PC-3 (cell line): ENCODE measurements at regions not wholly inside any gene's neighbourhood (a gene's known extent, or its start where the extent isn't known, plus 50 kb on each side); places are given as distances from the start of the nearest gene placed in this dataset.

Source experiments
- ATAC-seq: fragments of 200-7000 bp; cut with Tn5 transposase; 2 replicates; pipeline ENCODE4 v1.9.1; 2020; ENCODE audit warnings: mild to moderate bottlenecking, moderate library complexity
- BruUV-seq: library from RNA; stranded (reverse); fragments of 400-500 nt; replicated peaks from 2 replicates; lab custom pipeline; 2021; lab: Mats Ljungman, UMichigan
- CTCF ChIA-PET: fragments of 300-600 bp; sonication (Branson Sonifier 250); formaldehyde crosslinking; loops from one replicate; lab custom pipeline; 2022; ENCODE audit warnings: antibody characterized with exemption; lab: Charles Lee
- POLR2A ChIA-PET: fragments of 300-600 bp; sonication (Branson Sonifier 250); formaldehyde crosslinking; loops from one replicate; lab custom pipeline; 2022; ENCODE audit warnings: antibody characterized with exemption; ENCODE audit not compliant: unreplicated experiment; lab: Charles Lee
- DNase-seq: peaks from one replicate; pipeline ENCODE4 v3.0.0-alpha.2; 2015
- H2AFZ ChIP-seq: fragments of 300-600 bp; sonication (generic); 2 replicates; pipeline ENCODE4 v1.6.0; 2016; ENCODE audit warnings: antibody characterized with exemption, low read length
- H3F3A ChIP-seq: fragments of 300-600 bp; sonication (generic); one replicate; pipeline ENCODE4 v1.6.0; 2017; ENCODE audit warnings: antibody characterized with exemption, low read length, control low read depth, mild to moderate bottlenecking; ENCODE audit not compliant: unreplicated experiment
- H3K27ac ChIP-seq: fragments of 300-600 bp; sonication (generic); 2 replicates; pipeline ENCODE4 v1.5.1; 2016; ENCODE audit warnings: mild to moderate bottlenecking, low read length
- H3K27me3 ChIP-seq: fragments of 300-600 bp; sonication (generic); 2 replicates; pipeline ENCODE4 v1.6.1; 2016; ENCODE audit warnings: low read length, mixed read lengths
- H3K36me3 ChIP-seq: fragments of 300-600 bp; sonication (generic); 2 replicates; pipeline ENCODE4 v1.6.1; 2016; ENCODE audit warnings: low read depth, mixed run types, low read length, mixed read lengths
- H3K4me1 ChIP-seq: fragments of 300-600 bp; sonication (generic); 2 replicates; pipeline ENCODE4 v1.5.1; 2016; ENCODE audit warnings: low read length; ENCODE audit not compliant: insufficient read depth
- H3K4me2 ChIP-seq: fragments of 300-600 bp; sonication (generic); 2 replicates; pipeline ENCODE4 v1.6.0; 2016; ENCODE audit warnings: low read length
- H3K4me3 ChIP-seq: fragments of 300-600 bp; sonication (generic); 2 replicates; pipeline ENCODE4 v1.5.1; 2016; ENCODE audit warnings: mild to moderate bottlenecking, low read length, mixed read lengths
- H3K79me2 ChIP-seq: fragments of 300-600 bp; sonication (generic); 2 replicates; pipeline ENCODE4 v1.6.1; 2017; ENCODE audit warnings: low read length, mixed read lengths
- H3K9ac ChIP-seq: fragments of 300-600 bp; sonication (generic); 2 replicates; pipeline ENCODE4 v1.6.0; 2016; ENCODE audit warnings: mild to moderate bottlenecking, low read length
- H3K9me2 ChIP-seq: fragments of 300-600 bp; sonication (generic); replicated peaks from 2 replicates; pipeline ENCODE4 v1.6.1; 2016; ENCODE audit warnings: mixed run types, low read length, mixed read lengths
- H3K9me3 ChIP-seq: fragments of 300-600 bp; sonication (generic); 2 replicates; pipeline ENCODE4 v1.6.1; 2016; ENCODE audit warnings: low read length, mixed read lengths
- H4K20me1 ChIP-seq: fragments of 300-600 bp; sonication (generic); 2 replicates; pipeline ENCODE4 v1.6.1; 2016; ENCODE audit warnings: low read length, mixed read lengths
- CTCF ChIP-seq: fragments of 300-600 bp; sonication (generic); conservative IDR thresholded peaks from 2 replicates; pipeline ENCODE4 v1.5.1; 2017; ENCODE audit warnings: antibody characterized with exemption, low read depth, mild to moderate bottlenecking, low read length
- EZH2 ChIP-seq: fragments of 300-600 bp; sonication (generic); IDR thresholded peaks from one replicate; pipeline ENCODE4 v1.6.1; 2017; ENCODE audit warnings: antibody characterized with exemption, mild to moderate bottlenecking, low read length; ENCODE audit not compliant: unreplicated experiment
- EZH2phosphoT487 ChIP-seq: fragments of 300-600 bp; sonication (generic); IDR thresholded peaks from 2 replicates; pipeline ENCODE4 v1.6.1; 2018; ENCODE audit warnings: mild to moderate bottlenecking, antibody characterized with exemption, low read length, borderline replicate concordance
- intact Hi-C: fragments of 100-400 bp; cut with micrococcal nuclease; formaldehyde crosslinking; loops from 2 replicates; pipeline ENCODE4 v1.9.0; 2023

- no peak overlapping the region for H3K9ac ChIP-seq
- no peaks in the 10 kb centered on the region for H3K9me3 ChIP-seq
- ChIA-PET CTCF (no interaction called here), POLR2A (no interaction called here)
- H3K9me2 ChIP-seq, result no peaks in the 10 kb centered on the region
- DNase-seq (no peak), ATAC-seq (no peak)
- no peaks in the 10 kb centered on the region for H3K27me3 ChIP-seq
- intact Hi-C loops, result no loop called here
- no TSS peak for BruUV-seq
- no peaks in the 10 kb centered on the region for H3F3A ChIP-seq
- no peaks in the 10 kb centered on the region for H4K20me1 ChIP-seq
- TF ChIP-seq CTCF (no peak), EZH2phosphoT487 (no peak), EZH2 (no peak)
- no peaks in the 10 kb centered on the region for H3K4me1 ChIP-seq
- H3K27ac ChIP-seq, result no peak overlapping the region
- no peak overlapping the region for H3K4me3 ChIP-seq
- H3K79me2 ChIP-seq, result no peaks in the 10 kb centered on the region
- no peaks in the 10 kb centered on the region for H3K36me3 ChIP-seq
- no peak overlapping the region for H3K4me2 ChIP-seq
- 0 out of 2 replicates have a peak overlapping the region, but pooled peaks have one; percentile 21 for H2AFZ ChIP-seq
Observed at GRCh38 chr5:106195679-106196474, 1474.9 kb downstream of the EFNA5 start.

DNA sequence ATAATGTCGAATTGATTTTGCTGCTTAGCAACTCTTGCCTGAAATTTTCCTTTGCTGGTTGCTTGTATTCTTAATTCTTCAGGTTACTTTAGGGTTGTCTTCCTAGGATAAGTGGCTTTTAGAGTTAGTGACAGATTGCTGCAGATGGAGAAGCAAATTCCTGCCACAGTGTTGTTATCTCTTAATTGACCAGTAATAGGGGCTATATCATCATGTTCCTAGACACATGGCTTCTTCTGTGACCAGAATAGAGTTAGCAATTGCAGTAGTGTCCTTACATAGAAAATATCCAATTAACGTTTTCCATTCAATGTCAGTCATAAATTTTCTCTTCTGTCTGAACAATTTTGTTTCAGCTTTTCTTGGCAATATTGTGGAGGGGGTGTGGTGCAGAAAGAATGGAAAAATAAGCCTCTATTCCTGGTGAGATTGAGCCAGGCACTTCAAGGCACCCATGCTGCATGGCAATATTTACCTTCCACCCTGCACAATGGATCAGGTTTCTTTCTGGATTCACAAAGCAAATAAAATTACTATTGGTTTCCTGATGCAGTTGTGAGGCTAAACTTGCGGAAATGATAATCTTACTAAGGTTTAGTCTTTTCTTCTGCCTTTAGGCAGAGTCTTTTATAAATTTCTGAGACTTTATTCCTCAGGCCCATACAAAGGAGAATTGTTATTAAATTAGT lies 1481.5 kb downstream of the EFNA5 start:
- Histone ChIP-seq H3K36me3 (no peaks in the 10 kb centered on the region), H3K27ac (no peak overlapping the region), H3K27me3 (no peaks in the 10 kb centered on the region), H3K4me3 (no peak overlapping the region), H3K4me1 (peaks cover 10% of the 10 kb centered on the region), H3K9me3 (no peaks in the 10 kb centered on the region), H3K4me2 (no peak overlapping the region), H3K79me2 (no peaks in the 10 kb centered on the region), H3F3A (no peaks in the 10 kb centered on the region), H3K9ac (no peak overlapping the region), H3K9me2 (no peaks in the 10 kb centered on the region), H4K20me1 (no peaks in the 10 kb centered on the region), H2AFZ (no peak overlapping the region; the same call in 1 of the 2 replicates)
- ChIA-PET CTCF (no interaction called here), POLR2A (no interaction called here)
- BruUV-seq, result no TSS peak
- ATAC-seq, result peak; percentile 55
- intact Hi-C loops, result no loop called here
- TF ChIP-seq EZH2phosphoT487 (no peak), EZH2 (no peak), CTCF (no peak)
- DNase-seq, result peak; percentile 60

GRCh38 chr5:106185661-106186081 lies 1485.1 kb downstream of the EFNA5 start:
- Histone ChIP-seq H4K20me1 (no peaks in the 10 kb centered on the region), H3K27me3 (no peaks in the 10 kb centered on the region), H3F3A (no peaks in the 10 kb centered on the region), H3K27ac (no peak overlapping the region), H3K4me2 (no peak overlapping the region), H3K36me3 (no peaks in the 10 kb centered on the region), H3K4me3 (no peak overlapping the region), H3K79me2 (no peaks in the 10 kb centered on the region), H2AFZ (no peak overlapping the region), H3K9me3 (no peaks in the 10 kb centered on the region), H3K9ac (no peak overlapping the region), H3K4me1 (peaks cover 14% of the 10 kb centered on the region), H3K9me2 (no peaks in the 10 kb centered on the region)
- ATAC-seq, result no peak
- POLR2A ChIA-PET, result no interaction called here
- no peak for TF ChIP-seq EZH2phosphoT487
- no peak for TF ChIP-seq EZH2
- no TSS peak for BruUV-seq
- DNase-seq, result no peak
- intact Hi-C loops, result no loop called here
- CTCF ChIA-PET, result no interaction called here
